ENCODE measurements at regions not wholly inside any gene's neighbourhood (a gene's known extent, or its start where the extent isn't known, plus 50 kb on each side); places are given as distances from the start of the nearest gene placed in this dataset.

DNA sequence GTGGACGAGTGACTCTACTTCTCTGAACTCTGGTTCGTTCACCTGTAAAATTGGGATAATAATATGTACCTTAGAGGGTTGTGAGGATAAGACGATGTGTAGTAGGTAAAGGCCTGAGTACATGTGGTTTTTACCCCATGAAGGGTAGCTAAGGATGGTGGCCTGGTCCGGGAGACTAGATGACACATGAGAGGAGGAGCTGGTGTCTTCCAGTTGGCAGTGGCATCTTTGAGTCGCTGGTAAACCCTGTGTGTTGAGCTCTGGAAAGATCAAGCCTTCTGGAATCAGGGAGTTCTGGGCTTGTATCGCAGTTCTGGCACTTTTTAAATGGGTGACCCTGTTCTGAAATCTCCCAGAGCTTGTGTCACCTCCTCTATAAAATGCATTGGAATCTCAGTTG, 166.4 kb upstream of the ZNF618 start:
- H3K9ac ChIP-seq (ENCODE audit: low read length) = no peak overlapping the region
- H3K4me1 ChIP-seq (ENCODE audit: control insufficient read depth, insufficient read depth, low read length) = peaks cover 13% of the 10 kb centered on the region
- H3K27me3 ChIP-seq (ENCODE audit: control insufficient read depth, insufficient read depth, low read length) = no peaks in the 10 kb centered on the region

DNA sequence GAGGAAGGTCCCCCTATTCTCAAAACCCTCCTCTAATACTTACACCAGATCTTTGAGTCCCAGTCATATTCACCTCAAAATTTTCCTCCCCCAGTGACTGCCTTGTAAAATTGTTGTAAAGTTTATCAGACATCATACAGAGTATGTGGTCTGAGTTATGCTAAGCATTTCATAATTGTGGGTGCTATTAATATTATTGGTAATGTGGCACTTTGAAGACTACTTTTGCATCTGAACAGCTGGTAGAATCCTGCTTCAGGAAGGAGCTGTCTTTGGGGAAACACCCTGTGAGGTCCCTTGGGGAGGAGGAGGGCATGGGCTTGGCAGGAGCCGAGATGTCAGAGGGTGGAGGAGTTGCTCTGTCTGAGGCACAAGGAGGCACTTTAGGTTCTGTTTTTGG, 164.9 kb upstream of the ZNF618 start:
- H3K4me3 ChIP-seq (ENCODE audit: low read length) = no peak overlapping the region
- no peak overlapping the region for H3K9ac ChIP-seq (ENCODE audit: low read length)
- no peaks in the 10 kb centered on the region for H3K27me3 ChIP-seq (ENCODE audit: control insufficient read depth, insufficient read depth, low read length)
- no peaks in the 10 kb centered on the region for H3K9me3 ChIP-seq (ENCODE audit: control insufficient read depth, low read length)
- H3K4me1 ChIP-seq (ENCODE audit: control insufficient read depth, insufficient read depth, low read length) = peaks cover under 1% of the 10 kb centered on the region
- H3K36me3 ChIP-seq (ENCODE audit: control insufficient read depth, insufficient read depth, low read length) = no peaks in the 10 kb centered on the region

More for the DNA sequence above, 166.4 kb upstream of the ZNF618 start:
- no peak overlapping the region for H3K4me3 ChIP-seq (ENCODE audit: low read length)
- no peaks in the 10 kb centered on the region for H3K36me3 ChIP-seq (ENCODE audit: control insufficient read depth, insufficient read depth, low read length)
- H3K9me3 ChIP-seq (ENCODE audit: control insufficient read depth, low read length) = no peaks in the 10 kb centered on the region

DNA sequence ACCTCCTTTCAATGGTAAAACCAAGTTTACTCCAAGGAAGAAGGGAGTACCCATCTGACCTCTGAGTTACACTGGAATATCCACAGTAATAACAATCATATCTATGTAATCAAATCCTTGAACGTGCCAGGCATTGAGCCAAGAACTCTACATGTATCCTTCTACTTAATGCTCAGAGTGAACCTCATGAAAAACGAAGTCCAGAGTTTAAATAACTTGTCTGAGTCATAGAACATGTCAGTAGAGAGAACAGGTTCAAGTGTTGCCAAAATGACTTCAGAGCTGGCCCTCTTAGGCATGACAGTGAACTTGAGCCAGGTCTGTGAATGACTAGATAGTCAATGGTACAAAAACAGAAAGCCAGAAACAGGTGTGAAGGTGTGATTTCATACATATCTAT, 164.1 kb upstream of the ZNF618 start:
- Histone ChIP-seq H3K4me3 (ENCODE audit: low read length) (no peak overlapping the region), H3K27me3 (ENCODE audit: control insufficient read depth, insufficient read depth, low read length) (no peaks in the 10 kb centered on the region), H3K9me3 (ENCODE audit: control insufficient read depth, low read length) (no peaks in the 10 kb centered on the region), H3K36me3 (ENCODE audit: control insufficient read depth, insufficient read depth, low read length) (no peaks in the 10 kb centered on the region), H3K4me1 (ENCODE audit: control insufficient read depth, insufficient read depth, low read length) (no peaks in the 10 kb centered on the region), H3K9ac (ENCODE audit: low read length) (no peak overlapping the region)

DNA sequence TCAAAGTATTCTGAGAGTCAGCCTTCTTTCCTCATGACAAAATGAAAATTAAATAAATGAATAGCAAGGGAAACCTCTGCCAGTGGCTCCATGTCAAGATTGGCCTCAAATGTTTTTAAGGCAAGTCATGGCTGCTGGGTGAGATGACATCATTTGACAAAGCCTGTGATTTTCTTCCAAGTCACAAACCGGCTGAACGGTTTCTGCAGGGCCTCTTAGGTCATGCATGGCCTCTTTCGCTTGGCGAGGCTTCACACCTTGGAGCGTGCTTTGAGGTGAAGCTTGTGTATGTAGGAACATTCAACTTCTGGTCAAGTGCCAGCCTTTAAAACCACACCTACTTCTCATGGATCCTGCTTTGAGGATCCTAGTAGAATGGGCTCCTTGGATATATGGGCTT, 161.0 kb upstream of the ZNF618 start:
- Histone ChIP-seq H3K4me3 (ENCODE audit: low read length) (no peak overlapping the region), H3K36me3 (ENCODE audit: control insufficient read depth, insufficient read depth, low read length) (no peaks in the 10 kb centered on the region), H3K9ac (ENCODE audit: low read length) (no peak overlapping the region)

DNA sequence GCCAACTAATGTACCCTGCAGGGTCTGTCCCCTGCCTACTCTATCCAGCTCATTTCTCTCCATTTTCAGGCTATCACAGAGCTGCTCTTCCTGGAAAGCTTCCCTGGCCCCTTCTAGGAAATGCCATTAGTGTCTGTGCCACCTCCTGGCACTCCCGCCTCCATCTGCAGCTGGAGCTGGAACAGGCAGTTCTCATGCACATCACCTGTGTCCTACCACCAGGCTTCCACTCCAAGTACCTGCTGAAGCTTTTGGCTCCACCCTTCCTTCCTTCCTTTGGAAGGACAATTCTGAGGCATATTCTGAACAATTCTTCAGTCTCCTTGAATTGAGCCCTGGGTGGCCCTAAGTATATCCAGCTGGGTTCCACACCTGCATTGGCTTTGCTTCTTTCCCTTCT, 156.2 kb upstream of the ZNF618 start:
- Histone ChIP-seq H3K4me1 (ENCODE audit: control insufficient read depth, insufficient read depth, low read length) (no peaks in the 10 kb centered on the region), H3K9me3 (ENCODE audit: control insufficient read depth, low read length) (no peaks in the 10 kb centered on the region), H3K36me3 (ENCODE audit: control insufficient read depth, insufficient read depth, low read length) (no peaks in the 10 kb centered on the region), H3K9ac (ENCODE audit: low read length) (no peak overlapping the region), H3K27me3 (ENCODE audit: control insufficient read depth, insufficient read depth, low read length) (no peaks in the 10 kb centered on the region), H3K4me3 (ENCODE audit: low read length) (no peak overlapping the region)

More for the DNA sequence above, 161.0 kb upstream of the ZNF618 start:
- Histone ChIP-seq H3K4me1 (ENCODE audit: control insufficient read depth, insufficient read depth, low read length) (no peaks in the 10 kb centered on the region), H3K9me3 (ENCODE audit: control insufficient read depth, low read length) (no peaks in the 10 kb centered on the region), H3K27me3 (ENCODE audit: control insufficient read depth, insufficient read depth, low read length) (no peaks in the 10 kb centered on the region)

DNA sequence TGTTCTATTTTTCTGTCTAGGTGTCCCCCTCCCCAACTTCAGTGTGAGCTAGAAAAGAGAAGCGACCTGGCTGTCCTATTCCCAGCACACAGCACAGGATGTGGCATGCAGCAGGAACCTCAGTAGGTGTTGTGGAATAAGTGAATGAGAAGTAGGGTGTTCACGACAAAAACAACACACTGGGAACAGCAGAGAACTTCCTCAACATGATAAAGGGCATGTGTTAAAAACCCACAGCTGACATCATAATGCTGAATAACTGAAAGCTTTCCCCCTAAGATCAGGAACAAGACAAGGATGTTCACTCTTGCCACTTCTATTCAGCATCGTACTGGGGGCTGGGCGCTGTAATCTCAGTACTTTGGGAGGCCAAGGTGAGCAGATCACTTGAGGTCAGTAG, 155.6 kb upstream of the ZNF618 start:
- H3K36me3 ChIP-seq (ENCODE audit: control insufficient read depth, insufficient read depth, low read length) = no peaks in the 10 kb centered on the region
- no peak overlapping the region for H3K4me3 ChIP-seq (ENCODE audit: low read length)
- H3K9ac ChIP-seq (ENCODE audit: low read length) = no peak overlapping the region
- H3K4me1 ChIP-seq (ENCODE audit: control insufficient read depth, insufficient read depth, low read length) = no peaks in the 10 kb centered on the region
- no peaks in the 10 kb centered on the region for H3K9me3 ChIP-seq (ENCODE audit: control insufficient read depth, low read length)
- no peaks in the 10 kb centered on the region for H3K27me3 ChIP-seq (ENCODE audit: control insufficient read depth, insufficient read depth, low read length)

DNA sequence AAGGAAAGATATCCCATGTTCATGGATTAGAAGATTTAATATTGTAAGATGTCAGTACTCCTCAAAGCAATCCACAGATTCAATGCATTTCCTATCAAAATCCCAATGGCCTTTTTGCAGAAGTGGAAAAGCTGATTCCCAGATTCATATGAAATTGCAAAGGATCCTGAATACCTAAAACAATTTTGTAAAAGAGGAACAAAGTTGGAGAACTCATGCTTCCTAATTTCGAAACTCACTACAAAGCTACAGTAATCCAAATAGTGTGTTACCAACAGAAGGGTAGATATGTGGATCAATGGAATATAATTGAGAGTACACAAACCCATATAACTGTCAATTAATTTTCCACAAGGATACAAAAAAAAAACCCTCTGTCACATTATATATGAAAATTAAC, 154.3 kb upstream of the ZNF618 start:
- Histone ChIP-seq H3K9ac (ENCODE audit: low read length) (no peak overlapping the region), H3K4me3 (ENCODE audit: low read length) (no peak overlapping the region), H3K36me3 (ENCODE audit: control insufficient read depth, insufficient read depth, low read length) (no peaks in the 10 kb centered on the region), H3K9me3 (ENCODE audit: control insufficient read depth, low read length) (no peaks in the 10 kb centered on the region), H3K27me3 (ENCODE audit: control insufficient read depth, insufficient read depth, low read length) (no peaks in the 10 kb centered on the region), H3K4me1 (ENCODE audit: control insufficient read depth, insufficient read depth, low read length) (no peaks in the 10 kb centered on the region)

DNA sequence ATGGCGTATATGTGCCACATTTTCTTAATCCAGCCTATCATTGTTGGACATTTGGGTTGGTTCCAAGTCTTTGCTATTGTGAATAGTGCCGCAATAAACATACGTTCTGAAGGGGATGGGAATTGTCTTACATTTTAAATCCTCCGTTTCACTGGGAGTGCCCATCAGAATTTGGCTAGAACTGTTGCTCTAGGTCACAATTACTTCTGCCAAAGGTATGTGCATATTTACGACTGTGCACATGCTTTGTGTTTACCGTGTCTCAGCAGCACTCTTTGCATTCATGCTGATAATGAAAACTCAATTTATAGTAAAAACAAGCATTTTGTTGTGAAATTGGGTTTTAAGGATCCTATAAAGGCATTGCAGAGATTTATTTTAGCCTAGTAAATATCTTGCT, 151.9 kb upstream of the ZNF618 start:
- Histone ChIP-seq H3K9me3 (ENCODE audit: control insufficient read depth, low read length) (no peaks in the 10 kb centered on the region), H3K4me3 (ENCODE audit: low read length) (no peak overlapping the region), H3K36me3 (ENCODE audit: control insufficient read depth, insufficient read depth, low read length) (no peaks in the 10 kb centered on the region), H3K27me3 (ENCODE audit: control insufficient read depth, insufficient read depth, low read length) (no peaks in the 10 kb centered on the region), H3K9ac (ENCODE audit: low read length) (no peak overlapping the region), H3K4me1 (ENCODE audit: control insufficient read depth, insufficient read depth, low read length) (no peaks in the 10 kb centered on the region)

DNA sequence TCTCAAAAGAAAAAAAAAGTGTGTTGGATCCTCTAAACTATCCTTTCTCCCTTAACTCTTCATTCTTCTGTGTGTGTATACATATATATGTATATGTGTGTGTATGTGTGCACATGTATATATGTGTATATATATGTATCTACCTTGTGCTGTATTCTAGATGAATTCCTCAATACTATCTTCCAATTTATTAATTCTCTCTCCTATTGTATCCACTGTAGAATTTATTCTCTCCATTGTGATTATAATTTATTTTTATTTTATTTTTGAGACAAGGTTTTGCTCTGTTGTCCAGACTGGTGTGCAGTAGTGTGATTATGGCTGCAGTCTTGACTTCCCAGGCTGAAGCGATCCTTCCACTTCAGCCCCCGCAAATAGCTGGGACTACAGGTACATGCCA, 147.1 kb upstream of the ZNF618 start:
- no peak overlapping the region for H3K4me3 ChIP-seq (ENCODE audit: low read length)
- H3K36me3 ChIP-seq (ENCODE audit: control insufficient read depth, insufficient read depth, low read length) = no peaks in the 10 kb centered on the region
- no peak overlapping the region for H3K9ac ChIP-seq (ENCODE audit: low read length)
- no peaks in the 10 kb centered on the region for H3K27me3 ChIP-seq (ENCODE audit: control insufficient read depth, insufficient read depth, low read length)
- H3K9me3 ChIP-seq (ENCODE audit: control insufficient read depth, low read length) = no peaks in the 10 kb centered on the region
- H3K4me1 ChIP-seq (ENCODE audit: control insufficient read depth, insufficient read depth, low read length) = no peaks in the 10 kb centered on the region

DNA sequence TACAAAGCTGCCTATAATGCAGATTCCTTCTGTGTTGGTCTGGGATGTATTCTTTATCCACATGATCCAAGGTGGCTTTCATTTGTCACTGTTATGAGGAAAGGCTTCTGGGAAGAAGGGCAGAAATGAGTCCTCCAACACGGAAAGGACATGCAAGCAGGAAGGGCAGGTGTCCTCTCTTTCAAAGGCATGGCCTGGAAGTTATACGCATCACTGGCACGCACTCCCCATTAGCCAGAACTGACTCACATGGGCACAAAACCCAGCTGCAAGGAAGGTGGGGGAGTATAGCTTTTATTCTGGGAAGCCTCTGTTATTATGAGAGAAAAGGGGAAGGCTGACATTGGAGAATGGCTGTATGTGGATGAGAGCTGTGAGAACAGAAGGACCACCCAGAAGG, 141.3 kb upstream of the ZNF618 start:
- H3K4me3 ChIP-seq (ENCODE audit: low read length) = no peak overlapping the region
- H3K9me3 ChIP-seq (ENCODE audit: control insufficient read depth, low read length) = no peaks in the 10 kb centered on the region
- no peak overlapping the region for H3K9ac ChIP-seq (ENCODE audit: low read length)
- H3K4me1 ChIP-seq (ENCODE audit: control insufficient read depth, insufficient read depth, low read length) = no peaks in the 10 kb centered on the region
- H3K36me3 ChIP-seq (ENCODE audit: control insufficient read depth, insufficient read depth, low read length) = no peaks in the 10 kb centered on the region
- no peaks in the 10 kb centered on the region for H3K27me3 ChIP-seq (ENCODE audit: control insufficient read depth, insufficient read depth, low read length)

DNA sequence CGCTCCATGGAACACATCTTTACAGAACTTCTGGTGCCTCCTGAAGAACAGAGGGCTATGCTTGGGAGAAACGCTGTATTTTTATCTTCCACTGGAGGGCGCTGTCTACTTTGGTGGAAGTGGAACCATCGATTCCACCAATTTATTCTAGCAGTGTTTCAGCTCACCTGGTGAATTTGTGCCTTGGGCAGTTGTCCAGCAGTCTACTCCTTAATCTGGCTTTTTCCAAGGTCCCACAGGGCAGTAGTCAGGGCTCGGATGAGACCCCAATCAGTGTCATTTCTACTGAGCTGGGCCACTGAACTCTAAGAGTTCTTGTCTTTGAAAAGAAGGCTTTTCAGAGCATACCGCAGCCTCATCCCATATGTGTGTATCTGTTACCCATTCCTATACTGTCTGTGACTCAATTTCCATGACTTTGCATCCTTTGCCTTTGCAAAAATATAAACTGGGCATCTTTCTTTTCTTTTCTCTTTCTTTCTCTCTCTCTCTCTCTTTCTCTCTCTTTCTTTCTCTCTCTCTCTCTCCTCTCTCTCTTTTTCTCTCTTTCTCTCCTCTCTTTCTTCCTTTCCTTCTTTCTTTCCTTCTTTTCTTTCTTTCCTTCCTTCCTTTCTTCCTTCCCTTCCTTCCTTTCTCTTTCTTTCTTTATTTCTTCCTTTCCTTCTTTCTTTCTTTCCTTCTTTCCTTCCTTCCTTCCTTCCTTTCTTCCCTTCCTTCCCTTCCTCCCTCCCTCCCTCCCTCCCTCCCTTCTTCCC, 138.4 kb upstream of the ZNF618 start:
- H3K27me3 ChIP-seq (ENCODE audit: control insufficient read depth, insufficient read depth, low read length) = no peaks in the 10 kb centered on the region
- H3K4me3 ChIP-seq (ENCODE audit: low read length) = no peak overlapping the region
- H3K9me3 ChIP-seq (ENCODE audit: control insufficient read depth, low read length) = no peaks in the 10 kb centered on the region
- no peaks in the 10 kb centered on the region for H3K36me3 ChIP-seq (ENCODE audit: control insufficient read depth, insufficient read depth, low read length)
- H3K9ac ChIP-seq (ENCODE audit: low read length) = no peak overlapping the region
- H3K4me1 ChIP-seq (ENCODE audit: control insufficient read depth, insufficient read depth, low read length) = no peaks in the 10 kb centered on the region

DNA sequence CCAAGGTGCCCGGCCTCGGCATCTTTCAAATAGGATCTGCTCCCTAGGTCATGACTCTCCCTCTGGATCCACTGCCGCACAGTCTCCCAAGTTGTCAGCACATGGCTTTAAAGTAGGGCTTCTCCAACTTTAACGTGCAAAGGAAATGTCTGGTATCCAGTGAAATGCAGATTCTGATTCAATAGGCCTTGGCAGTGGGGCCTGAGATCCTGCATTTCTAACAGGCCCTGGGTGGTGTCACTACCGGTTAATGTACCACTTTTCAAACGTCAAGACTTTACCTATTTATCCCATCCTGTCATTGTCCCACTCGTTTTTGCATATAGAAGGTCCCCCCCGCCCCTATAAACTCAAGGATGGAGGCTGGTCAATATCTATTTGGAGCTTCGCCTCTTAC, 137.6 kb upstream of the ZNF618 start:
- no peaks in the 10 kb centered on the region for H3K4me1 ChIP-seq (ENCODE audit: control insufficient read depth, insufficient read depth, low read length)
- H3K9ac ChIP-seq (ENCODE audit: low read length) = no peak overlapping the region
- H3K9me3 ChIP-seq (ENCODE audit: control insufficient read depth, low read length) = no peaks in the 10 kb centered on the region
- no peak overlapping the region for H3K4me3 ChIP-seq (ENCODE audit: low read length)
- H3K27me3 ChIP-seq (ENCODE audit: control insufficient read depth, insufficient read depth, low read length) = no peaks in the 10 kb centered on the region
- no peaks in the 10 kb centered on the region for H3K36me3 ChIP-seq (ENCODE audit: control insufficient read depth, insufficient read depth, low read length)
